SK-N-SH treated with all-trans-retinoic acid at 6 μM for 48 hours (cell line): ENCODE measurements at regions not wholly inside any gene's neighbourhood (a gene's known extent, or its start where the extent isn't known, plus 50 kb on each side); places are given as distances from the start of the nearest gene placed in this dataset.
"Not testable (repeated sequence)": the region's sequence is repeated elsewhere in the genome, so short reads cannot be mapped to it uniquely, and the experiment has no call there.

ENCODE experiments used
- ATAC-seq: fragments of 200-7000 bp; cut with Tn5 transposase; 3 replicates; pipeline ENCODE4 v1.9.1; 2020; ENCODE audit warnings: mild to moderate bottlenecking, moderate library complexity
- ARNTL ChIP-seq: fragments of 450-650 bp; formaldehyde crosslinking; IDR thresholded peaks from 2 replicates; pipeline ENCODE4 v1.5.0; 2020; ENCODE audit warnings: low read depth, mild to moderate bottlenecking, moderate library complexity, borderline replicate concordance
- BACH2 ChIP-seq: fragments of 250-450 bp; sonication (Bioruptor Pico); IDR thresholded peaks from 2 replicates; pipeline ENCODE4 v1.9.0; 2021; ENCODE audit warnings: mild to moderate bottlenecking, borderline replicate concordance
- CSDC2 ChIP-seq: fragments of 250-450 bp; sonication (Bioruptor Pico); IDR thresholded peaks from 2 replicates; pipeline ENCODE4 v1.5.0; 2020; ENCODE audit warnings: mild to moderate bottlenecking, moderate library complexity
- ISL1 ChIP-seq: fragments of 250-450 bp; sonication (Bioruptor Pico); IDR thresholded peaks from 2 replicates; pipeline ENCODE4 v2.1.2; 2022; ENCODE audit warnings: mild to moderate bottlenecking, moderate library complexity
- POU6F1 ChIP-seq: fragments of 250-450 bp; sonication (Bioruptor Pico); IDR thresholded peaks from 2 replicates; pipeline ENCODE4 v1.8.0; 2021; ENCODE audit warnings: low read depth, mild to moderate bottlenecking, moderate library complexity, borderline replicate concordance
- PPARA ChIP-seq: fragments of 250-450 bp; sonication (Bioruptor Pico); IDR thresholded peaks from 2 replicates; pipeline ENCODE4 v1.5.0; 2020; ENCODE audit warnings: mild to moderate bottlenecking, borderline replicate concordance
- TCF4 ChIP-seq: fragments of 250-450 bp; sonication (Bioruptor Pico); IDR thresholded peaks from 2 replicates; pipeline ENCODE4 v1.8.0; 2021; ENCODE audit warnings: mild to moderate bottlenecking, moderate library complexity, borderline replicate concordance
- TSHZ2 ChIP-seq: fragments of 250-450 bp; sonication (Bioruptor Pico); IDR thresholded peaks from 2 replicates; pipeline ENCODE4 v1.5.0; 2020; ENCODE audit warnings: mild to moderate bottlenecking, moderate library complexity
- ZFP3 ChIP-seq: fragments of 250-450 bp; sonication (Bioruptor Pico); IDR thresholded peaks from 2 replicates; pipeline ENCODE4 v1.5.0; 2020; ENCODE audit warnings: mild to moderate bottlenecking, moderate library complexity
- ZFP30 ChIP-seq: fragments of 450-650 bp; formaldehyde crosslinking; IDR thresholded peaks from 2 replicates; pipeline ENCODE4 v1.5.0; 2022; ENCODE audit warnings: mild to moderate bottlenecking, moderate library complexity
- ZNF70 ChIP-seq: fragments of 450-650 bp; formaldehyde crosslinking; IDR thresholded peaks from 2 replicates; pipeline ENCODE4 v1.5.0; 2020; ENCODE audit warnings: mild to moderate bottlenecking, moderate library complexity
- TF ChIP-seq, protein P1 (sequence below): fragments of 250-450 bp; sonication (Bioruptor Pico); IDR thresholded peaks from 2 replicates; pipeline ENCODE4 v1.5.1; 2021; ENCODE audit warnings: mild to moderate bottlenecking, moderate library complexity
- TF ChIP-seq, protein P2 (sequence below): fragments of 250-450 bp; sonication (Bioruptor Pico); IDR thresholded peaks from 2 replicates; pipeline ENCODE4 v1.5.1; 2020; ENCODE audit warnings: low read depth, mild to moderate bottlenecking, moderate library complexity

DNA sequence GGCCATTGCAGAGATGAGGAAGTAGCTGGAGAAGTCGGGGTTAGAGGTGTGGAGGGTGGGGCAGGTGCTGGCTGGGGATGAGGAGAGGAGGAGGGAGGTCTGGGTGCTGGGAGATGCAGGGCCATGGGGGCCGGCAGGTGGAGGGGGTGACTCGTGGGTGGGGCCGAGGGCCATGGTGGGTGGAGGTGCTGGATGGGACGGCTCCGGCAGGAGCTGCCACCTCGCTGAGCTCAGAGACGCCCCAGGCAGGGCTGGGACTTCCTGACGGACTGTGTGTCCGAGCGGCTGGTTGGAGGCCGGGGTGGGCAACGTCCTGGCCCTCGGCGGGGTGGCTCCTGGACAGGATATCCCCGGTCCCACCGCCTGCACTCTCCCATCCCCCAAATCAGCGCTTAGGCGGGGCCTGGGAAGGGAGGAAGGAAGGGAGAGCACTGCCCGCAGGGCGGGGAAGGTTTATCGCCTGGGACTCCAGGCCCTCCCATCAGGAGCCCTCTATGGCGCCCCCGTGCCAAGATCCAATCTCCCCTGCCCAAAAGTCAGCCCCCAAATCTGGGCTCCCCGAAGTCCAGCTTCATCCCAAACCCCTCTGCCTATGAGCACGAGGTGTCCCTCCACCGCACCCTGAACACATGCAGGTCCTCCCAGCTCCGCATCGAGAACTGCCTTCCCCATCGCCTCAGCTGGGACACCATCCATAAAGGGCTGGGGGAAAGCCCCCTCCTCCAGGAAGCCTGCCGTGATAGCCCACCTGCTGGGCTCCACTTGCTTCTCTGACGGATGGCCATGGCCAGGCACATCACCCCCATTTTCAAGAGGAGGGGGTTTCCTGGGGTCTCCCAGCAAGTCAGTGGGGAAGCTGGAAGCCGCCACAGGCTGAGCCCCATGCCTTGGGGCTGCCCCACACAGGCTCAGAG is 58.3 kb upstream of the NOTCH1 start (continued):
- TF ChIP-seq CSDC2 (CRISPR knock-in tag): no peak

- TF ChIP-seq PPARA (CRISPR knock-in tag) (no peak), ISL1 (CRISPR knock-in tag) (no peak), BACH2 (no peak), POU6F1 (CRISPR knock-in tag) (no peak), ZNF70 (CRISPR knock-in tag) (no peak), TSHZ2 (no peak)
- TF ChIP-seq, protein P1, sequence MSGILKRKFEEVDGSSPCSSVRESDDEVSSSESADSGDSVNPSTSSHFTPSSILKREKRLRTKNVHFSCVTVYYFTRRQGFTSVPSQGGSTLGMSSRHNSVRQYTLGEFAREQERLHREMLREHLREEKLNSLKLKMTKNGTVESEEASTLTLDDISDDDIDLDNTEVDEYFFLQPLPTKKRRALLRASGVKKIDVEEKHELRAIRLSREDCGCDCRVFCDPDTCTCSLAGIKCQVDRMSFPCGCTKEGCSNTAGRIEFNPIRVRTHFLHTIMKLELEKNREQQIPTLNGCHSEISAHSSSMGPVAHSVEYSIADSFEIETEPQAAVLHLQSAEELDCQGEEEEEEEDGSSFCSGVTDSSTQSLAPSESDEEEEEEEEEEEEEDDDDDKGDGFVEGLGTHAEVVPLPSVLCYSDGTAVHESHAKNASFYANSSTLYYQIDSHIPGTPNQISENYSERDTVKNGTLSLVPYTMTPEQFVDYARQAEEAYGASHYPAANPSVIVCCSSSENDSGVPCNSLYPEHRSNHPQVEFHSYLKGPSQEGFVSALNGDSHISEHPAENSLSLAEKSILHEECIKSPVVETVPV: no peak
- TF ChIP-seq, protein P2, sequence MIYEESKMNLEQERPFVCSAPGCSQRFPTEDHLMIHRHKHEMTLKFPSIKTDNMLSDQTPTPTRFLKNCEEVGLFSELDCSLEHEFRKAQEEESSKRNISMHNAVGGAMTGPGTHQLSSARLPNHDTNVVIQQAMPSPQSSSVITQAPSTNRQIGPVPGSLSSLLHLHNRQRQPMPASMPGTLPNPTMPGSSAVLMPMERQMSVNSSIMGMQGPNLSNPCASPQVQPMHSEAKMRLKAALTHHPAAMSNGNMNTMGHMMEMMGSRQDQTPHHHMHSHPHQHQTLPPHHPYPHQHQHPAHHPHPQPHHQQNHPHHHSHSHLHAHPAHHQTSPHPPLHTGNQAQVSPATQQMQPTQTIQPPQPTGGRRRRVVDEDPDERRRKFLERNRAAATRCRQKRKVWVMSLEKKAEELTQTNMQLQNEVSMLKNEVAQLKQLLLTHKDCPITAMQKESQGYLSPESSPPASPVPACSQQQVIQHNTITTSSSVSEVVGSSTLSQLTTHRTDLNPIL (CRISPR knock-in tag): no peak
- ATAC-seq: no peak
Measured at GRCh38 chr9:136603216-136603615, 57.4 kb upstream of the NOTCH1 start.

DNA sequence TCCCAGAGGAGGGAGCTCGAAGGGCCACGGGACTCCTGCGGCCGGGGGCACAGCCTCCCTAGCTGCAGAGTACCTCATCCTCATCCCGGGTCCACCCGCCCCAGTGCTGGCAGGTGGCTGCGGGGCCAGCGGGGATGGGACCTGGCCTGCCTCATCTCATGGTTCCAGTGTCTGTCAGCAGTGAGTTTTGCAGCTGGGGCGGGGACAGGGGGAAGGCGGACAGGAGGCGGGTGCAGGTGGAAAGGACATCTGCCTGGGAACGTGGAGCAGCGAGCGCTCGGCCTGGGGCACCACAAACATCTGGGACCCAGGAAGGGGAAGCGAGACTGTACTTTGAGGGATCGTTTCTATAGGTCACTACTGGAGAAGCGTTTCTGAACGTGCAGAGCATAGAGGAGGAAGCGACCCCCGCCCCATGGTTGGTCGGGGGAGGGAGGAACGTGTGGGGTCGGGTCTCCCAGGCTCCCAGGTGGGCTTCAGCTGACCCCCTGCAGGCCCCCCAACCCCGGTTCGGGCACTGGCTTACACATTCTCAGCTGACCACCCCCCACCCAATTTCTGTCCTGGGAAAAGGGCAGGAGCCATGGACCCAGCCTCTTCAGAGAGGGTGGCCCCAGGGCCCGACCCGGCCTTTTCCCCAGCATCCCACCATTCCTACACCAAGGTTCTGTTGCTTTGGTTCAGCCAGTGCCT is 56.5 kb upstream of the NOTCH1 start:
- ATAC-seq: no peak
- TF ChIP-seq POU6F1 (CRISPR knock-in tag): no peak
- TF ChIP-seq ZFP30: no peak
- no peak for TF ChIP-seq PPARA (CRISPR knock-in tag)
- TF ChIP-seq, protein P1: no peak
- no peak for TF ChIP-seq ZNF70 (CRISPR knock-in tag)
- TF ChIP-seq TCF4 (CRISPR knock-in tag): no peak
- no peak for TF ChIP-seq ZFP3 (CRISPR knock-in tag)
- TF ChIP-seq CSDC2 (CRISPR knock-in tag): no peak
- TF ChIP-seq BACH2: no peak
- TF ChIP-seq ARNTL: no peak
- TF ChIP-seq, protein P2 (CRISPR knock-in tag): no peak

- ATAC-seq: not testable (repeated sequence)
Measured at GRCh38 chr9:136601250-136601973, 55.6 kb upstream of the NOTCH1 start.
